ENCODE measurements at regions not wholly inside any gene's neighbourhood (a gene's known extent, or its start where the extent isn't known, plus 50 kb on each side); places are given as distances from the start of the nearest gene placed in this dataset.

- DNase-seq: no peak
These were observed 77.7 kb upstream of the LRRC55 start for GRCh38 chr11:57103899-57104605.

- DNase-seq: no peak
These were observed 72.4 kb upstream of the LRRC55 start for GRCh38 chr11:57109331-57109730.

GRCh38 chr11:57111619-57112018 lies 70.1 kb upstream of the LRRC55 start:
- no peak for DNase-seq

GRCh38 chr11:57116654-57117053 lies 65.1 kb upstream of the LRRC55 start:
- DNase-seq: no peak

- DNase-seq: no peak
These were observed 61.4 kb upstream of the LRRC55 start for GRCh38 chr11:57120192-57120965.

- DNase-seq: no peak
These were observed 59.8 kb upstream of the LRRC55 start for GRCh38 chr11:57121996-57122395.

- DNase-seq: no peak
These were observed 58.2 kb upstream of the LRRC55 start for GRCh38 chr11:57123590-57123989.

GRCh38 chr11:57124505-57124904 lies 57.2 kb upstream of the LRRC55 start:
- no peak for DNase-seq

- no peak for DNase-seq
These were observed 56.8 kb upstream of the LRRC55 start for GRCh38 chr11:57124917-57125316.

GRCh38 chr11:57126766-57127400 lies 54.9 kb upstream of the LRRC55 start:
- DNase-seq: no peak

- peak; percentile 59 for DNase-seq
These were observed 50.5 kb upstream of the LRRC55 start for GRCh38 chr11:57131080-57131790.

All from DMS153 (cell line).